GM13976 (cell line): ENCODE measurements at regions not wholly inside any gene's neighbourhood (a gene's known extent, or its start where the extent isn't known, plus 50 kb on each side); places are given as distances from the start of the nearest gene placed in this dataset.

ENCODE experiments used
- DNase-seq: peaks from one replicate; pipeline ENCODE4 v3.0.0; 2012; ENCODE audit warnings: low spot score
- CTCF ChIP-seq: IDR thresholded peaks from 2 replicates; pipeline ENCODE4 v1.5.1; 2012; ENCODE audit warnings: borderline replicate concordance, mild to moderate bottlenecking; ENCODE audit not compliant: insufficient read depth; ENCODE audit errors: extremely low read depth, missing control alignments, control extremely low read depth
- in situ Hi-C: fragments of 300-500 bp; cut with MboI; formaldehyde crosslinking; loops from one replicate; pipeline ENCODE4 v1.12.0; 2022; ENCODE audit warnings: low sequenced_read_pairs, mixed read lengths, inconsistent platforms; ENCODE audit not compliant: unreplicated experiment

GRCh38 chr15:69556344-69556743 lies 103.7 kb downstream of the RPLP1 start:
- TF ChIP-seq CTCF = no peak
- DNase-seq = no peak
- in situ Hi-C loops = no loop called here

GRCh38 chr15:69557020-69557706 lies 104.5 kb downstream of the RPLP1 start:
- in situ Hi-C loops = no loop called here
- TF ChIP-seq CTCF = no peak
- no peak for DNase-seq

- DNase-seq = no peak
- in situ Hi-C loops = no loop called here
- no peak for TF ChIP-seq CTCF
Observed at GRCh38 chr15:69557707-69558409, 105.2 kb downstream of the RPLP1 start.

GRCh38 chr15:69559440-69560190 lies 107.0 kb downstream of the RPLP1 start:
- in situ Hi-C loops = no loop called here
- no peak for TF ChIP-seq CTCF
- DNase-seq = no peak

- no peak for DNase-seq
- TF ChIP-seq CTCF = no peak
- in situ Hi-C loops = no loop called here
Observed at GRCh38 chr15:69561071-69561784, 108.6 kb downstream of the RPLP1 start.

GRCh38 chr15:69562116-69562515 lies 109.5 kb downstream of the RPLP1 start:
- DNase-seq = no peak
- TF ChIP-seq CTCF = no peak
- in situ Hi-C loops = no loop called here
